Stomach (tissue), 4 donors: ENCODE measurements at regions not wholly inside any gene's neighbourhood (a gene's known extent, or its start where the extent isn't known, plus 50 kb on each side); places are given as distances from the start of the nearest gene placed in this dataset.

ENCODE experiments used
- EP300 ChIP-seq: sonication (generic); formaldehyde crosslinking; IDR thresholded peaks from one replicate; pipeline ENCODE4 v1.6.1; 2017; ENCODE audit warnings: antibody characterized with exemption
- POLR2A ChIP-seq, 4 donors: fragments of 450-650 bp; IDR thresholded peaks; one replicate each; pipeline ENCODE4 v1.6.1; 2016; ENCODE audit warnings: antibody characterized with exemption in 4 of 4, control low read depth in 2 of 4, mild to moderate bottlenecking in 1 of 4, moderate library complexity in 1 of 4
- POLR2AphosphoS5 ChIP-seq, 3 donors: sonication (generic); formaldehyde crosslinking; IDR thresholded peaks; one replicate each; pipeline ENCODE4 v1.6.1; 2016; ENCODE audit warnings: antibody characterized with exemption in 3 of 3
- TF ChIP-seq, protein P1 (sequence below), 7 experiments: fragments of 450-650 bp in 4 of 7; fragments of 200-600 bp in 3 of 7; sonication (generic) in 3 of 7; IDR thresholded peaks; one replicate each; pipeline ENCODE4 v1.5.1; 2016 to 2019; ENCODE audit warnings: antibody characterized with exemption in 7 of 7, control low read depth in 2 of 7, mild to moderate bottlenecking in 1 of 7

DNA sequence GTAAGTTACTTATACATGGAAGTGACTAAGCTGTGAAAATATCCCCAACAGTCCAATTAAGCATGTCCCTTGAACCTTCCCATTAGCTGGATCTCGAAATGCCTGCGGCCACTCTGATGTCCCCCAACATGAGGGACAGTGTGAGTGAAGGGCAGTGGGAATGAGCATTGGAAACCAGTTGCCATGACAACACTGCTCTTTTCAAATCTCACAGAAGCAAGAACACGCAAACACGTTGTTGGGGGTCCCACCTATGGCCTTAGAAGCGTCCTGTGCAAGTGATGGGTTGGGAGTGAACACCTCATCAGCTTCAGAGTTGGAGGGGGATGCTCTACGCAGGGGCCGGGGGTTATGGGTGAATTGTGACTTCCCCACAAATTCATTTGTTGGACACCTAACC lies 205.9 kb downstream of the NXNL2 start:
- no peak for TF ChIP-seq POLR2A (IDR thresholded peaks at IDR 0.05)
- TF ChIP-seq, protein P1, sequence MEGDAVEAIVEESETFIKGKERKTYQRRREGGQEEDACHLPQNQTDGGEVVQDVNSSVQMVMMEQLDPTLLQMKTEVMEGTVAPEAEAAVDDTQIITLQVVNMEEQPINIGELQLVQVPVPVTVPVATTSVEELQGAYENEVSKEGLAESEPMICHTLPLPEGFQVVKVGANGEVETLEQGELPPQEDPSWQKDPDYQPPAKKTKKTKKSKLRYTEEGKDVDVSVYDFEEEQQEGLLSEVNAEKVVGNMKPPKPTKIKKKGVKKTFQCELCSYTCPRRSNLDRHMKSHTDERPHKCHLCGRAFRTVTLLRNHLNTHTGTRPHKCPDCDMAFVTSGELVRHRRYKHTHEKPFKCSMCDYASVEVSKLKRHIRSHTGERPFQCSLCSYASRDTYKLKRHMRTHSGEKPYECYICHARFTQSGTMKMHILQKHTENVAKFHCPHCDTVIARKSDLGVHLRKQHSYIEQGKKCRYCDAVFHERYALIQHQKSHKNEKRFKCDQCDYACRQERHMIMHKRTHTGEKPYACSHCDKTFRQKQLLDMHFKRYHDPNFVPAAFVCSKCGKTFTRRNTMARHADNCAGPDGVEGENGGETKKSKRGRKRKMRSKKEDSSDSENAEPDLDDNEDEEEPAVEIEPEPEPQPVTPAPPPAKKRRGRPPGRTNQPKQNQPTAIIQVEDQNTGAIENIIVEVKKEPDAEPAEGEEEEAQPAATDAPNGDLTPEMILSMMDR (IDR thresholded peaks at IDR 0.05) = no peak
- no peak for TF ChIP-seq EP300
- no peak for TF ChIP-seq POLR2AphosphoS5 (IDR thresholded peaks at IDR 0.05)
